OCI-LY3 (cell line): ENCODE measurements at regions not wholly inside any gene's neighbourhood (a gene's known extent, or its start where the extent isn't known, plus 50 kb on each side); places are given as distances from the start of the nearest gene placed in this dataset.

ENCODE experiments used
- EZH2phosphoT487 ChIP-seq: fragments of 200-600 bp; shearing (Covaris generic); IDR thresholded peaks from 2 replicates; pipeline ENCODE4 v1.6.1; 2018; ENCODE audit warnings: antibody characterized with exemption, mixed run types, low read depth
- TF ChIP-seq, protein P1 (sequence below): fragments of 200-600, 300-600 bp; sonication (generic); IDR thresholded peaks from 2 replicates; pipeline ENCODE4 v1.5.1; 2014; ENCODE audit warnings: antibody characterized with exemption, low read length, low read depth

DNA sequence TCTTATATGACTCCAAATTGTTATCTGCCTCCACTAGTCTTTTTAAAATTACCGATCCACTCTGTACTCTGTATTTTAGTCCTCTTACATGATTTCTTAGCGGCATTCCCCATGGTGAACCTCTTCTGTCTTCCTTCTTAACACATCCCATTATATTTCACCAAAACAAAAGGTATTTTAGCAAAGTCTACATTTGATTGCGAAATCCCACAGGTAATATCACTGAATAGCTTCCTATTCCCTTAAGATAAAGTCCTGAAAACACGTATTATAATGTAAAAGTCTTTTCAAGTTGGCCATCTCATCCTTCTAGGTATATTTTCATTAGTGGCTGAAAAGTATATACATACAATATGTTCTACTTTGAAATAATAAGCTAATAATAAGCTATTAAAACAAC lies 2016.0 kb upstream of the IGFBP7 start:
- TF ChIP-seq, protein P1, sequence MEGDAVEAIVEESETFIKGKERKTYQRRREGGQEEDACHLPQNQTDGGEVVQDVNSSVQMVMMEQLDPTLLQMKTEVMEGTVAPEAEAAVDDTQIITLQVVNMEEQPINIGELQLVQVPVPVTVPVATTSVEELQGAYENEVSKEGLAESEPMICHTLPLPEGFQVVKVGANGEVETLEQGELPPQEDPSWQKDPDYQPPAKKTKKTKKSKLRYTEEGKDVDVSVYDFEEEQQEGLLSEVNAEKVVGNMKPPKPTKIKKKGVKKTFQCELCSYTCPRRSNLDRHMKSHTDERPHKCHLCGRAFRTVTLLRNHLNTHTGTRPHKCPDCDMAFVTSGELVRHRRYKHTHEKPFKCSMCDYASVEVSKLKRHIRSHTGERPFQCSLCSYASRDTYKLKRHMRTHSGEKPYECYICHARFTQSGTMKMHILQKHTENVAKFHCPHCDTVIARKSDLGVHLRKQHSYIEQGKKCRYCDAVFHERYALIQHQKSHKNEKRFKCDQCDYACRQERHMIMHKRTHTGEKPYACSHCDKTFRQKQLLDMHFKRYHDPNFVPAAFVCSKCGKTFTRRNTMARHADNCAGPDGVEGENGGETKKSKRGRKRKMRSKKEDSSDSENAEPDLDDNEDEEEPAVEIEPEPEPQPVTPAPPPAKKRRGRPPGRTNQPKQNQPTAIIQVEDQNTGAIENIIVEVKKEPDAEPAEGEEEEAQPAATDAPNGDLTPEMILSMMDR: no peak
- no peak for TF ChIP-seq EZH2phosphoT487
